Loucy (cell line): ENCODE measurements at regions not wholly inside any gene's neighbourhood (a gene's known extent, or its start where the extent isn't known, plus 50 kb on each side); places are given as distances from the start of the nearest gene placed in this dataset.

ENCODE experiments used
- H2AFZ ChIP-seq: fragments of 200-600 bp; sonication (generic); 2 replicates; pipeline ENCODE4 v1.6.0; 2016; ENCODE audit warnings: antibody characterized with exemption, mild to moderate bottlenecking, low read length, moderate library complexity
- H3F3A ChIP-seq: fragments of 200-600 bp; 2 replicates; pipeline ENCODE4 v1.6.0; 2016; ENCODE audit warnings: antibody characterized with exemption, low read depth, mild to moderate bottlenecking
- H3K27me3 ChIP-seq: fragments of 200-600 bp; sonication (generic); 2 replicates; pipeline ENCODE4 v1.6.1; 2014; ENCODE audit warnings: low read length, mild to moderate bottlenecking; ENCODE audit not compliant: insufficient read depth, poor library complexity, severe bottlenecking
- H3K36me3 ChIP-seq: fragments of 200-600 bp; sonication (generic); 2 replicates; pipeline ENCODE4 v1.6.1; 2016; ENCODE audit warnings: low read length; ENCODE audit not compliant: insufficient read depth
- H3K4me1 ChIP-seq: fragments of 200-600 bp; sonication (generic); 2 replicates; pipeline ENCODE4 v1.5.1; 2014; ENCODE audit warnings: low read length, mild to moderate bottlenecking; ENCODE audit not compliant: insufficient read depth, poor library complexity, severe bottlenecking
- H3K4me2 ChIP-seq: fragments of 200-600 bp; sonication (generic); 2 replicates; pipeline ENCODE4 v1.6.0; 2014; ENCODE audit warnings: antibody characterized with exemption, low read length, low read depth, mild to moderate bottlenecking; ENCODE audit not compliant: poor library complexity, severe bottlenecking
- H3K4me3 ChIP-seq: fragments of 200-600 bp; sonication (generic); 2 replicates; pipeline ENCODE4 v1.5.1; 2014; ENCODE audit warnings: low read length, mild to moderate bottlenecking, mixed read lengths; ENCODE audit not compliant: poor library complexity, severe bottlenecking
- H3K79me2 ChIP-seq: fragments of 200-600 bp; sonication (generic); 2 replicates; pipeline ENCODE4 v1.6.1; 2014; ENCODE audit warnings: low read length; ENCODE audit not compliant: insufficient read depth
- H3K9ac ChIP-seq: fragments of 200-600 bp; sonication (generic); 2 replicates; pipeline ENCODE4 v1.6.0; 2014; ENCODE audit warnings: mild to moderate bottlenecking, low read depth, low read length, moderate library complexity; ENCODE audit not compliant: poor library complexity, severe bottlenecking
- H3K9me2 ChIP-seq: fragments of 200-600 bp; sonication (generic); replicated peaks from 2 replicates; pipeline ENCODE4 v1.6.1; 2016; ENCODE audit warnings: low read depth, low read length, mixed read lengths
- H3K9me3 ChIP-seq: fragments of 200-600 bp; sonication (generic); 2 replicates; pipeline ENCODE4 v1.6.1; 2014; ENCODE audit warnings: mild to moderate bottlenecking, antibody characterized with exemption, low read length, low read depth; ENCODE audit not compliant: insufficient read depth
- H4K20me1 ChIP-seq: fragments of 200-600 bp; sonication (generic); 2 replicates; pipeline ENCODE4 v1.6.0; 2014; ENCODE audit warnings: antibody characterized with exemption, low read length, mild to moderate bottlenecking; ENCODE audit not compliant: insufficient read depth, poor library complexity, severe bottlenecking
- EZH2phosphoT487 ChIP-seq: fragments of 200-600 bp; IDR thresholded peaks from 2 replicates; pipeline ENCODE4 v1.6.1; 2018; ENCODE audit warnings: antibody characterized with exemption, mild to moderate bottlenecking, moderate library complexity, borderline replicate concordance
- TF ChIP-seq, protein P1 (sequence below): fragments of 200-600 bp; sonication (generic); conservative IDR thresholded peaks from 2 replicates; pipeline ENCODE4 v1.5.1; 2014; ENCODE audit warnings: mild to moderate bottlenecking, antibody characterized with exemption, low read length

DNA sequence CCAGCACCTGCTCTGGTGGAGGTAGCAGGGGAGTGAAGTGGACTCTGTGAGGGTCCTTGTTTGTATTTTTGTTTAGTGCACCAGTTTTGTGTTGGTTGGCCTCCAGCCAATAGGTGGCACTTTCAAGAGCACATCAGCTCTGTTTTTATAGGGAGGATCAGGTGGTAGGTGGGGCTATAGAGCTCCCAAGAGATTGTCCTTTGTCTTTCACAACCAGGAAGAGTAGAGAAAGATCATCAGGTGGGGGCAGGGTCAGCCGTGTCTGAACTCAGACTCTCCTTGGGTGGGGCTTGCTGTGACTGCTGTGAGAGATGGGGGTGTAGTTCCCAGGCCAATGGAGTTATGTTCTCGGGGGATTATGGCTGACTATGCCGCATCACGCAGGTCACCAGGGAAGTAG, 159.8 kb downstream of the ZNF326 start:
- Histone ChIP-seq H3K36me3 (no peaks in the 10 kb centered on the region), H3K4me2 (no peak overlapping the region), H4K20me1 (no peaks in the 10 kb centered on the region), H3K4me3 (no peak overlapping the region), H3K9me3 (no peaks in the 10 kb centered on the region), H3K79me2 (no peaks in the 10 kb centered on the region), H3K9me2 (no peaks in the 10 kb centered on the region), H3K9ac (no peak overlapping the region), H3F3A (no peaks in the 10 kb centered on the region), H3K27me3 (no peaks in the 10 kb centered on the region), H3K4me1 (no peaks in the 10 kb centered on the region), H2AFZ (no peak overlapping the region)
- no peak for TF ChIP-seq EZH2phosphoT487
- TF ChIP-seq, protein P1, sequence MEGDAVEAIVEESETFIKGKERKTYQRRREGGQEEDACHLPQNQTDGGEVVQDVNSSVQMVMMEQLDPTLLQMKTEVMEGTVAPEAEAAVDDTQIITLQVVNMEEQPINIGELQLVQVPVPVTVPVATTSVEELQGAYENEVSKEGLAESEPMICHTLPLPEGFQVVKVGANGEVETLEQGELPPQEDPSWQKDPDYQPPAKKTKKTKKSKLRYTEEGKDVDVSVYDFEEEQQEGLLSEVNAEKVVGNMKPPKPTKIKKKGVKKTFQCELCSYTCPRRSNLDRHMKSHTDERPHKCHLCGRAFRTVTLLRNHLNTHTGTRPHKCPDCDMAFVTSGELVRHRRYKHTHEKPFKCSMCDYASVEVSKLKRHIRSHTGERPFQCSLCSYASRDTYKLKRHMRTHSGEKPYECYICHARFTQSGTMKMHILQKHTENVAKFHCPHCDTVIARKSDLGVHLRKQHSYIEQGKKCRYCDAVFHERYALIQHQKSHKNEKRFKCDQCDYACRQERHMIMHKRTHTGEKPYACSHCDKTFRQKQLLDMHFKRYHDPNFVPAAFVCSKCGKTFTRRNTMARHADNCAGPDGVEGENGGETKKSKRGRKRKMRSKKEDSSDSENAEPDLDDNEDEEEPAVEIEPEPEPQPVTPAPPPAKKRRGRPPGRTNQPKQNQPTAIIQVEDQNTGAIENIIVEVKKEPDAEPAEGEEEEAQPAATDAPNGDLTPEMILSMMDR, result no peak

DNA sequence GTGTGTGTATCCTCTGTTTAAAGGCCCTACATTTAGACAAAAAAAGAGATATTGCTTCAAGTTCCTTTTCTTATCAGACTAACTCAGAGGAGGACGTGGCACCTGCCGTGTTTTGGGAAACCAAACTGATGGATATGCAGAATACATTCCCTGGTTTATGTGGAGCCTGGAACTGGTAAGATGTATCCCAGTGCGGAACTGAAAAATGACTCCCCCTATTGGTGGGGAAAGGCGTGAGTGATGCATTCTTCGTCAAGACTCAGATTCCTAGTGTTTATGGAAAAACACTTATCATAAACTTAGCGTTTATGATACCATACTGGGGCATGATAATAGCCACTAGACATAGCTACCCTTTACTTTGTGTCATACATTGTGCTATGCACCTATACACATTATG, 154.2 kb downstream of the ZNF326 start:
- H3K36me3 ChIP-seq, result no peaks in the 10 kb centered on the region

DNA sequence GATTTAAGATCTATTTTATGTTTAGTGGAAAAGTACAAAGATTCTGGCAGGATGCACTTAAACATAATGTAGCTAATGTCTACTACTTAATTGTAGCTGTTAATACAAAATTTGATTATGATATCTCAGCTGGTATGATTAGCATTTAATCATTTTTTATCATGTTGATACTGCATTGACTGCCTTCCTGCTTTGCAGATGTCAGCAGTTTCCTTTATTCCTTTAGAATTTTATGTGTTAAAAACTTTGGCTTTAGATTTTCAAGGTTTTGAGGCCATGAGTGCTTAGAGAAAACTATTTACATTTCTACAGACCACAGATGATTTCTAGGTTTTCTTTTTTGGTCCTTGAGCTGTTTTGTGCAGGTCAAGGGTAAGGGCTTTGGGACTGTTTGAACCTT, 152.2 kb downstream of the ZNF326 start:
- H3K36me3 ChIP-seq, result no peaks in the 10 kb centered on the region
- H3K9me2 ChIP-seq, result no peaks in the 10 kb centered on the region
- no peak overlapping the region for H2AFZ ChIP-seq
- TF ChIP-seq EZH2phosphoT487, result no peak
- TF ChIP-seq, protein P1, result no peak
- H3K4me3 ChIP-seq, result no peak overlapping the region
- no peak overlapping the region for H3K4me2 ChIP-seq
- H4K20me1 ChIP-seq, result no peaks in the 10 kb centered on the region
- no peaks in the 10 kb centered on the region for H3K9me3 ChIP-seq
- H3F3A ChIP-seq, result no peaks in the 10 kb centered on the region
- no peak overlapping the region for H3K9ac ChIP-seq
- no peaks in the 10 kb centered on the region for H3K27me3 ChIP-seq
- no peaks in the 10 kb centered on the region for H3K4me1 ChIP-seq
- no peaks in the 10 kb centered on the region for H3K79me2 ChIP-seq

More for the DNA sequence above, 154.2 kb downstream of the ZNF326 start:
- H3K79me2 ChIP-seq, result no peaks in the 10 kb centered on the region
- no peak for TF ChIP-seq EZH2phosphoT487
- TF ChIP-seq, protein P1, result peak; percentile 29; the same call in 1 of the 2 replicates
- H3K9me3 ChIP-seq, result no peaks in the 10 kb centered on the region
- H3F3A ChIP-seq, result no peaks in the 10 kb centered on the region
- no peak overlapping the region for H3K4me3 ChIP-seq
- H3K9me2 ChIP-seq, result no peaks in the 10 kb centered on the region
- no peaks in the 10 kb centered on the region for H3K27me3 ChIP-seq
- no peak overlapping the region for H2AFZ ChIP-seq
- H3K4me1 ChIP-seq, result no peaks in the 10 kb centered on the region
- H3K4me2 ChIP-seq, result no peak overlapping the region
- H4K20me1 ChIP-seq, result no peaks in the 10 kb centered on the region
- H3K9ac ChIP-seq, result no peak overlapping the region
